Ishikawa (cell line): ENCODE measurements at regions not wholly inside any gene's neighbourhood (a gene's known extent, or its start where the extent isn't known, plus 50 kb on each side); places are given as distances from the start of the nearest gene placed in this dataset.

Experiments
- EGR1 ChIP-seq: IDR thresholded peaks from 2 replicates; pipeline ENCODE4 v1.6.1; 2012
- EP300 ChIP-seq: IDR thresholded peaks from 2 replicates; pipeline ENCODE4 v1.6.1; 2012; ENCODE audit warnings: borderline replicate concordance
- MAX ChIP-seq: IDR thresholded peaks from 2 replicates; pipeline ENCODE4 v1.6.1; 2012
- NFIC ChIP-seq: IDR thresholded peaks from 2 replicates; pipeline ENCODE4 v1.6.1; 2012
- RAD21 ChIP-seq: IDR thresholded peaks from 2 replicates; pipeline ENCODE4 v1.6.1; 2012; ENCODE audit warnings: low read depth
- REST ChIP-seq: IDR thresholded peaks from 2 replicates; pipeline ENCODE4 v1.6.1; 2012; ENCODE audit warnings: low read depth, mild to moderate bottlenecking
- TAF1 ChIP-seq: IDR thresholded peaks from 2 replicates; pipeline ENCODE4 v1.6.1; 2012; ENCODE audit warnings: low read depth, mild to moderate bottlenecking
- TCF12 ChIP-seq: IDR thresholded peaks from 2 replicates; pipeline ENCODE4 v1.6.1; 2012; ENCODE audit warnings: low read depth
- TEAD4 ChIP-seq: IDR thresholded peaks from 2 replicates; pipeline ENCODE4 v1.6.1; 2012
- USF1 ChIP-seq: IDR thresholded peaks from 2 replicates; pipeline ENCODE4 v1.6.1; 2012
- YY1 ChIP-seq: IDR thresholded peaks from 2 replicates; pipeline ENCODE4 v1.6.1; 2012; ENCODE audit warnings: low read depth
- ZBTB7A ChIP-seq: IDR thresholded peaks from 2 replicates; pipeline ENCODE4 v1.6.1; 2012; ENCODE audit warnings: low read depth

DNA sequence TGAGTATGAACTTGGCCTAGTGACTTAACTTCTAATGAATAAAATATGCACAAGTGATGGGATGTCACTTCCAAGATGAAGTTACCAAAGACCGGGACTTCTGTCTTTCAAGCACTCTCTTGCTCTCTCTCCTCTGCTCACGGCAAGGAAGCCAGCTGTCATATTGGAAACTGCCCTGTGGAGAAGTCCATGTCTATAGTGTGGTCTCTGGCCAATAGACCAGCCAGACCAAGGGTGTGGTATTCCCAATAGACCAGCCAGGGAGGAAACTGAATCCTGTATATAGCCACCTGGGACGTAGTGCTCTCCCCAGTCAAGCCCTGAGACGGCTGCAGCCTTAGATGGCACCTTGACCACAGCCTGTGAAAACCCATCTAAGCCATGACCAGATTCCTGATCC, 93.2 kb upstream of the ALX4 start:
- TF ChIP-seq MAX: no peak
- TF ChIP-seq EGR1: no peak
- no peak for TF ChIP-seq RAD21
- no peak for TF ChIP-seq TAF1
- TF ChIP-seq YY1: no peak
- TF ChIP-seq USF1: no peak
- no peak for TF ChIP-seq EP300
- TF ChIP-seq REST: no peak
- no peak for TF ChIP-seq TCF12
- TF ChIP-seq NFIC: no peak
- no peak for TF ChIP-seq TEAD4
- TF ChIP-seq ZBTB7A: no peak
